Testis (tissue), 2 donors: ENCODE measurements at regions not wholly inside any gene's neighbourhood (a gene's known extent, or its start where the extent isn't known, plus 50 kb on each side); places are given as distances from the start of the nearest gene placed in this dataset.

Experiments
- DNase-seq: peaks from one replicate; pipeline ENCODE4 v3.0.0-alpha.2; 2019
- H3K27ac ChIP-seq, 2 donors: fragments of 200-600 bp; sonication (generic); one replicate each; pipeline ENCODE4 v1.5.1; 2019
- H3K27me3 ChIP-seq: fragments of 200-600 bp; sonication (generic); one replicate; pipeline ENCODE4 v1.5.1; 2019
- H3K36me3 ChIP-seq: fragments of 200-600 bp; sonication (generic); one replicate; pipeline ENCODE4 v1.5.1; 2017; ENCODE audit warnings: low read depth; ENCODE audit errors: missing control alignments
- H3K4me1 ChIP-seq: fragments of 200-600 bp; sonication (generic); one replicate; pipeline ENCODE4 v1.5.1; 2019
- H3K4me3 ChIP-seq, 2 donors: fragments of 200-600 bp; sonication (generic); one replicate each; pipeline ENCODE4 v1.5.1; 2017 to 2019
- H3K9me3 ChIP-seq: fragments of 200-600 bp; sonication (generic); one replicate; pipeline ENCODE4 v1.5.1; 2017
- CTCF ChIP-seq, 3 experiments: fragments of 450-650 bp in 2 of 3; fragments of 200-600 bp in 1 of 3; sonication (generic) in 1 of 3; IDR thresholded peaks; one replicate each; pipeline ENCODE4 v1.5.1; 2016 to 2019; ENCODE audit warnings: antibody characterized with exemption in 3 of 3, mild to moderate bottlenecking in 2 of 3, moderate library complexity in 1 of 3
- POLR2A ChIP-seq: fragments of 450-650 bp; IDR thresholded peaks from one replicate; pipeline ENCODE4 v1.6.1; 2017; ENCODE audit warnings: antibody characterized with exemption, mild to moderate bottlenecking, moderate library complexity
- WGBS, 2 donors: methylation state at CpG; one replicate each; pipeline ENCODE4 v1.1.5; 2018; 5-methylcytosine and 5-hydroxymethylcytosine counted together
- intact Hi-C: fragments of 100-400 bp; cut with DNase I; formaldehyde crosslinking; loops from one replicate; pipeline ENCODE4 v1.15.1; 2023; ENCODE audit warnings: low total_unique reads

GRCh38 chr10:44467900-44468299, 83.0 kb upstream of the CXCL12 start:
- WGBS, 2 donors = 40 to 95% methylated on average over 1 to 4 of the region's 4 CpGs
- no peak for DNase-seq
- no peak for TF ChIP-seq POLR2A
- TF ChIP-seq CTCF (IDR thresholded peaks at IDR 0.05) = no peak
- H3K4me1 ChIP-seq = no peaks in the 10 kb centered on the region
- H3K4me3 ChIP-seq = no peak overlapping the region
- H3K36me3 ChIP-seq = no peaks in the 10 kb centered on the region
- H3K9me3 ChIP-seq = no peaks in the 10 kb centered on the region
- H3K27me3 ChIP-seq = no peaks in the 10 kb centered on the region
- intact Hi-C loops = no loop called here
- H3K27ac ChIP-seq = no peak overlapping the region

GRCh38 chr10:44468525-44468924, 83.6 kb upstream of the CXCL12 start:
- H3K27ac ChIP-seq = no peak overlapping the region
- intact Hi-C loops = no loop called here
- TF ChIP-seq CTCF (IDR thresholded peaks at IDR 0.05) (no peak), POLR2A (no peak)
- no peaks in the 10 kb centered on the region for H3K9me3 ChIP-seq
- no peaks in the 10 kb centered on the region for H3K4me1 ChIP-seq
- WGBS, 2 donors = 93 to 97% methylated on average over 5 to 11 of the region's 11 CpGs
- no peak for DNase-seq
- no peak overlapping the region for H3K4me3 ChIP-seq
- no peaks in the 10 kb centered on the region for H3K36me3 ChIP-seq
- no peaks in the 10 kb centered on the region for H3K27me3 ChIP-seq

GRCh38 chr10:44468965-44469364, 84.1 kb upstream of the CXCL12 start:
- no peak for TF ChIP-seq CTCF (IDR thresholded peaks at IDR 0.05)
- no peak for TF ChIP-seq POLR2A
- 72 to 84% methylated on average over 4 of the region's 4 CpGs for WGBS, 2 donors
- intact Hi-C loops = no loop called here
- Histone ChIP-seq H3K4me1 (no peaks in the 10 kb centered on the region), H3K27ac (no peak overlapping the region), H3K36me3 (no peaks in the 10 kb centered on the region), H3K27me3 (no peaks in the 10 kb centered on the region), H3K9me3 (no peaks in the 10 kb centered on the region), H3K4me3 (no peak overlapping the region)
- no peak for DNase-seq

- 68 to 70% methylated on average over 2 of the region's 2 CpGs for WGBS, 2 donors
- Histone ChIP-seq H3K27ac (no peak overlapping the region), H3K4me3 (no peak overlapping the region), H3K27me3 (no peaks in the 10 kb centered on the region), H3K9me3 (no peaks in the 10 kb centered on the region), H3K36me3 (no peaks in the 10 kb centered on the region), H3K4me1 (no peaks in the 10 kb centered on the region)
- intact Hi-C loops = no loop called here
- DNase-seq = no peak
- TF ChIP-seq CTCF (IDR thresholded peaks at IDR 0.05) (no peak), POLR2A (no peak)
Observed at GRCh38 chr10:44470784-44471183, 85.9 kb upstream of the CXCL12 start.

GRCh38 chr10:44471410-44471809, 86.5 kb upstream of the CXCL12 start:
- no peak for DNase-seq
- TF ChIP-seq CTCF (IDR thresholded peaks at IDR 0.05) = no peak
- no peak for TF ChIP-seq POLR2A
- no peak overlapping the region for H3K4me3 ChIP-seq
- H3K9me3 ChIP-seq = no peaks in the 10 kb centered on the region
- intact Hi-C loops = no loop called here
- H3K27me3 ChIP-seq = no peaks in the 10 kb centered on the region
- no peak overlapping the region for H3K27ac ChIP-seq
- H3K36me3 ChIP-seq = no peaks in the 10 kb centered on the region
- H3K4me1 ChIP-seq = no peaks in the 10 kb centered on the region
- 70 to 89% methylated on average over 5 of the region's 5 CpGs for WGBS, 2 donors
